22Rv1 (cell line): ENCODE measurements at regions not wholly inside any gene's neighbourhood (a gene's known extent, or its start where the extent isn't known, plus 50 kb on each side); places are given as distances from the start of the nearest gene placed in this dataset.

Experiments used
- ZFX ChIP-seq: fragments of 450-650 bp; IDR thresholded peaks from 2 replicates; pipeline ENCODE4 v1.6.1; 2017; ENCODE audit warnings: antibody characterized with exemption, borderline replicate concordance
- TF ChIP-seq, protein P1 (sequence below): fragments of 450-650 bp; IDR thresholded peaks from 2 replicates; pipeline ENCODE4 v1.5.1; 2017; ENCODE audit warnings: mild to moderate bottlenecking

GRCh38 chr18:72147830-72148229, 396.3 kb downstream of the CBLN2 start:
- TF ChIP-seq, protein P1, sequence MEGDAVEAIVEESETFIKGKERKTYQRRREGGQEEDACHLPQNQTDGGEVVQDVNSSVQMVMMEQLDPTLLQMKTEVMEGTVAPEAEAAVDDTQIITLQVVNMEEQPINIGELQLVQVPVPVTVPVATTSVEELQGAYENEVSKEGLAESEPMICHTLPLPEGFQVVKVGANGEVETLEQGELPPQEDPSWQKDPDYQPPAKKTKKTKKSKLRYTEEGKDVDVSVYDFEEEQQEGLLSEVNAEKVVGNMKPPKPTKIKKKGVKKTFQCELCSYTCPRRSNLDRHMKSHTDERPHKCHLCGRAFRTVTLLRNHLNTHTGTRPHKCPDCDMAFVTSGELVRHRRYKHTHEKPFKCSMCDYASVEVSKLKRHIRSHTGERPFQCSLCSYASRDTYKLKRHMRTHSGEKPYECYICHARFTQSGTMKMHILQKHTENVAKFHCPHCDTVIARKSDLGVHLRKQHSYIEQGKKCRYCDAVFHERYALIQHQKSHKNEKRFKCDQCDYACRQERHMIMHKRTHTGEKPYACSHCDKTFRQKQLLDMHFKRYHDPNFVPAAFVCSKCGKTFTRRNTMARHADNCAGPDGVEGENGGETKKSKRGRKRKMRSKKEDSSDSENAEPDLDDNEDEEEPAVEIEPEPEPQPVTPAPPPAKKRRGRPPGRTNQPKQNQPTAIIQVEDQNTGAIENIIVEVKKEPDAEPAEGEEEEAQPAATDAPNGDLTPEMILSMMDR, result no peak
- no peak for TF ChIP-seq ZFX
